Ovary (tissue), 7 donors: ENCODE measurements at regions not wholly inside any gene's neighbourhood (a gene's known extent, or its start where the extent isn't known, plus 50 kb on each side); places are given as distances from the start of the nearest gene placed in this dataset. TPM values are rescaled to one million over a fixed set of nuclear protein-coding genes. Genes with fewer than 3 reads are reported as not detected.

Source experiments
- DNase-seq, 5 donors: peaks; one replicate each; pipeline ENCODE4 v3.0.0-alpha.2; 2019 to 2020
- H3K27ac ChIP-seq, 2 donors: fragments of 200-600 bp; one replicate each; pipeline versions ENCODE4 v1.5.1 to v1.8.0; 2019 to 2022
- H3K27me3 ChIP-seq: fragments of 200-600 bp; one replicate; pipeline ENCODE4 v1.8.0; 2022
- H3K36me3 ChIP-seq: fragments of 200-600 bp; sonication (generic); one replicate; pipeline ENCODE4 v1.5.1; 2019
- H3K4me1 ChIP-seq: one replicate; pipeline ENCODE4 v1.8.1; 2013; ENCODE audit warnings: mild to moderate bottlenecking, moderate library complexity; ENCODE audit not compliant: insufficient read depth
- H3K4me3 ChIP-seq: fragments of 200-600 bp; sonication (generic); one replicate; pipeline ENCODE4 v1.5.1; 2017
- H3K9me3 ChIP-seq, 2 donors: fragments of 200-600 bp in 1 of 2; sonication (generic) in 1 of 2; one replicate each; pipeline versions ENCODE4 v1.5.1 to v1.8.1; 2013 to 2019; ENCODE audit warnings: mild to moderate bottlenecking in 1 of 2, moderate library complexity in 1 of 2
- EP300 ChIP-seq: sonication (generic); formaldehyde crosslinking; IDR thresholded peaks from one replicate; pipeline ENCODE4 v1.6.1; 2017; ENCODE audit warnings: antibody characterized with exemption
- POLR2A ChIP-seq: fragments of 450-650 bp; IDR thresholded peaks from one replicate; pipeline ENCODE4 v1.6.1; 2017; ENCODE audit warnings: antibody characterized with exemption, mild to moderate bottlenecking, moderate library complexity
- WGBS, 3 donors: extraction: QIAGEN DNeasy Blood & Tissue Kit in 1 of 3; methylation state at CpG; one replicate each; pipeline versions ENCODE4 v1.1.5 to v1.1.7; 2013 to 2017; 5-methylcytosine and 5-hydroxymethylcytosine counted together
- intact Hi-C, 4 donors: fragments of 100-400 bp; cut with DNase I; formaldehyde crosslinking; loops; one replicate each; pipeline versions ENCODE4 v1.11.0 to v1.15.1; 2022 to 2023
- small RNA-seq: library from RNA; depleted of rRNA; stranded (forward); fragments of <200 nt; gene quantifications from one replicate; pipeline ENCODE3, GENCODE V24; 2016
- TF ChIP-seq, protein P1 (sequence below), 3 donors: fragments of 450-650 bp in 2 of 3; fragments of 200-600 bp in 1 of 3; IDR thresholded peaks; one replicate each; pipeline versions ENCODE4 v1.5.1 to v1.8.0; 2016 to 2022; ENCODE audit warnings: antibody characterized with exemption in 3 of 3, mild to moderate bottlenecking in 1 of 3
- donor health status: DM: no; HTN: no; CAD: no; lungs with moderate emphysema.
- donor health status: DM: no; HTN: no; CAD: no.
- donor health status: Bipolar disorder and iron deficiency.
- donor health status: DM: no; HTN: no; CAD: no.
- donor health status: DM: yes; HTN: yes; CAD: no.

DNA sequence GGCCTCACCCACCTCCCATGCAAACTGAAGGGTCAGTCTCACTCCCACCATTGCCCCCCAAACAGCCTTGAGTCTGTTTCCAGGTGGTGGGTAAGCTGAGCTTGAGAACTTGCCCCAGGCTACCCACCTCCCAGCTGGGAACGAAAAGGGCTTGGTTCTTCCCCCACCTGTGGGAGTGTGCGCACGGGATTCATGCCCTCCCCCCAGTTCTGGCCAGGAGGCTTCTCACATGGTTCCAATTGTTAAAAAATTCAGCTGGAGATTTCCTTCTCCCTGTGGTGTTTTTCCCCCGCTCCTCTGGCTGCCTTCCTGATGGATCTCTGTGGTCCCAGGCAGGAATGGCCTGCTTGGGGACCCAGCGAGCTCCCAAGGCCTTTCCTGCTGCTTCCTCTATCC, 81.8 kb upstream of the C21orf91 start:
- Histone ChIP-seq H3K4me1 (no peaks in the 10 kb centered on the region), H3K27me3 (no peaks in the 10 kb centered on the region), H3K36me3 (no peaks in the 10 kb centered on the region), H3K27ac (no peak overlapping the region), H3K9me3 (no peaks in the 10 kb centered on the region), H3K4me3 (no peak overlapping the region)
- no peak for TF ChIP-seq POLR2A
- 56 to 70% (median 63%) methylated on average over 5 of the region's 5 CpGs for WGBS, 3 donors
- intact Hi-C loops, result no loop called here
- DNase-seq, result no peak

DNA sequence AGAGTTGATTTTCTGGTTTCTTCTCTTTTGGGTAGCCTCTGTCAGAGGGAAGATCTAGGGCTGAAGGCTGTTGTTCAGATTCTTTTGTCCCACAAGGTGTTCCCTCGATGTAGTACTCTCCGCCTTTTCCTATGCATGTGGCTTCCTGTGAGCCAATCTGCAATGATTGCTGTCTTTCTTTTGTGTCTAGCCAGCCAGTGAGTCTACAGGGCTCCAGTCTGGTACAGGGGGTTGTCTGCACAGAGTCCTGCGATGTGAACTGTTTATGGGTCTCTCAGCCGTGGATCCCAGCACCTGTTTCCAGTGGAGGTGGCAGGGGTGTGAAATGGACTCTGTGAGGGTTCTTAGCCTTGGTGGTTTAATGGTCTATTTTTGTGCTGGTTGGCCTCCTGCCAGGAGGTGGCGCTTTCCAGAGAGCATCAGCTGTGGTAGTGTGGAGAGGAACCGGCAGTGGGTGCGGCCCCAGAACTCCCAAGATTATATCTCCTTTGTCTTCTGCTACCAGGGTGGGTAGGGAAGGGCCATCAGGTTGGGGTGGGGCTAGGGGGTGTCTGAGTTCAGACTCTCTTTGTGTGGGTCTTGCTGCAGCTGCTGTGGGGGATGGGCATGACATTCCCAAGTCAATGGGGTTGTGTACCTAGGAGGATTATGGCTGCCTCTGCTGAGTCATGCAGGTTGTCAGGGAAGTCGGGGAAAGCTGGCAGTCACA, 81.3 kb upstream of the C21orf91 start:
- Histone ChIP-seq H3K27ac (no peak overlapping the region), H3K27me3 (no peaks in the 10 kb centered on the region), H3K4me1 (no peaks in the 10 kb centered on the region), H3K9me3 (no peaks in the 10 kb centered on the region), H3K4me3 (no peak overlapping the region), H3K36me3 (no peaks in the 10 kb centered on the region)
- DNase-seq, result no peak
- intact Hi-C loops, result no loop called here
- WGBS, 3 donors, result 83 to 91% (median 86%) methylated on average over 8 of the region's 8 CpGs
- TF ChIP-seq POLR2A (no peak), EP300 (no peak)
- TF ChIP-seq, protein P1, sequence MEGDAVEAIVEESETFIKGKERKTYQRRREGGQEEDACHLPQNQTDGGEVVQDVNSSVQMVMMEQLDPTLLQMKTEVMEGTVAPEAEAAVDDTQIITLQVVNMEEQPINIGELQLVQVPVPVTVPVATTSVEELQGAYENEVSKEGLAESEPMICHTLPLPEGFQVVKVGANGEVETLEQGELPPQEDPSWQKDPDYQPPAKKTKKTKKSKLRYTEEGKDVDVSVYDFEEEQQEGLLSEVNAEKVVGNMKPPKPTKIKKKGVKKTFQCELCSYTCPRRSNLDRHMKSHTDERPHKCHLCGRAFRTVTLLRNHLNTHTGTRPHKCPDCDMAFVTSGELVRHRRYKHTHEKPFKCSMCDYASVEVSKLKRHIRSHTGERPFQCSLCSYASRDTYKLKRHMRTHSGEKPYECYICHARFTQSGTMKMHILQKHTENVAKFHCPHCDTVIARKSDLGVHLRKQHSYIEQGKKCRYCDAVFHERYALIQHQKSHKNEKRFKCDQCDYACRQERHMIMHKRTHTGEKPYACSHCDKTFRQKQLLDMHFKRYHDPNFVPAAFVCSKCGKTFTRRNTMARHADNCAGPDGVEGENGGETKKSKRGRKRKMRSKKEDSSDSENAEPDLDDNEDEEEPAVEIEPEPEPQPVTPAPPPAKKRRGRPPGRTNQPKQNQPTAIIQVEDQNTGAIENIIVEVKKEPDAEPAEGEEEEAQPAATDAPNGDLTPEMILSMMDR (IDR thresholded peaks at IDR 0.05), result no peak

DNA sequence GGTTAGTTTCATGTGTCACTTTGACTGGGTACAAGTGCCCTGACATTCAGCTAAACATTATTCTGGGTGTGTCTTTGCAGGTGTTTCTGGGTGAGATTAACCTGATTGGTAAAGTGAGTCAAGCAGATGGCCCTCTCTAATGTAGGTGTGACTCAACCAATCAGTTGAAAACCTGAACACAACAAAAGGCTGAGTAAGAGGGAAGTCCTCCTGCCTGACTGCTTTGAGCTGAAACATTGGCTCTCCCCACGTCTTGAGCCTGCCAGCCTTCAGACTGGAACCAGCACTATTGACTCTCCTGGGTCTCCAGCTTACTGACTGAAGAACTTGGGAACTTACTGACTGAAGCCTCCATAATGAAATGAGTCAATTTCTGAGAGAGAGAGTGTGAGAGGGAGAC, 70.0 kb upstream of the C21orf91 start:
- H3K36me3 ChIP-seq, result no peaks in the 10 kb centered on the region
- no peaks in the 10 kb centered on the region for H3K27me3 ChIP-seq
- TF ChIP-seq EP300 (no peak), POLR2A (no peak)
- TF ChIP-seq, protein P1 (IDR thresholded peaks at IDR 0.05), result no peak
- intact Hi-C loops, result no loop called here
- no peak for DNase-seq
- WGBS, 3 donors, result 44 to 69% (median 63%) methylated on average over 1 of the region's 1 CpG
- no peaks in the 10 kb centered on the region for H3K9me3 ChIP-seq
- no peaks in the 10 kb centered on the region for H3K4me1 ChIP-seq
- H3K27ac ChIP-seq, result no peak overlapping the region
- H3K4me3 ChIP-seq, result no peak overlapping the region

DNA sequence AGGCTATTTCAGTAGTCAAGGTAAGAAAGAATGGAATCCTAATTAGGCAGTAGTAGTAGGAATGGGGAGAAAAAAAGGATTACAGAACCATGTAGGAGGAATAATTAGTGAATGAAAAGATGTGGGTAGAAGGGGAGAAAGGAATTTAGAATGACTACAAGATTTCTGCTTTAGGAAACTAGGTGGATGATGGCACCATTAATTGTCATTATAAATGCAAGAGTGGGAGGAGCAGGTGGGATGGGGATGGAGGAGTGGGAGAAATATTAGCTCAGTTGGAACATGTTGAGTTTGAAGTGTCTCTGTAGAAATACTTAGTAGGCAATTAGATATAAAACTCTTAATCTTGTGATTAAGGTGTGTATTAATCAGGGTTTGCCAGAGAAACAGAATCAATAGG, 50.0 kb upstream of the C21orf91 start:
- intact Hi-C loops, result no loop called here
- Histone ChIP-seq H3K27me3 (no peaks in the 10 kb centered on the region), H3K9me3 (no peaks in the 10 kb centered on the region), H3K36me3 (no peaks in the 10 kb centered on the region), H3K4me3 (no peak overlapping the region), H3K4me1 (peaks cover 2% of the 10 kb centered on the region), H3K27ac (no peak overlapping the region)
- no peak for DNase-seq
- TF ChIP-seq POLR2A (no peak), EP300 (no peak)
- TF ChIP-seq, protein P1 (IDR thresholded peaks at IDR 0.05), result no peak

Small RNA genes in the stretch of these regions (small RNA-seq; reads per million reads assigned to genes)
- not detected for gene RPL37P3
